ENCODE measurements at regions not wholly inside any gene's neighbourhood (a gene's known extent, or its start where the extent isn't known, plus 50 kb on each side); places are given as distances from the start of the nearest gene placed in this dataset.
A peak's percentile ranks its signal among the peaks of the same experiment; 100 is the strongest.

- no peak for DNase-seq (ENCODE audit: low spot score)
- ChIA-PET POLR2A (ENCODE audit: low non-redundant PET) (no interaction called here), CTCF (no interaction called here)
- TF ChIP-seq CTCF (conservative IDR thresholded peaks at IDR 0.05; ENCODE audit: low read depth): no peak
- no peak overlapping the region for H3K27ac ChIP-seq
Observed at GRCh38 chr2:18151237-18151636, 272.8 kb downstream of the KCNS3 start.

DNA sequence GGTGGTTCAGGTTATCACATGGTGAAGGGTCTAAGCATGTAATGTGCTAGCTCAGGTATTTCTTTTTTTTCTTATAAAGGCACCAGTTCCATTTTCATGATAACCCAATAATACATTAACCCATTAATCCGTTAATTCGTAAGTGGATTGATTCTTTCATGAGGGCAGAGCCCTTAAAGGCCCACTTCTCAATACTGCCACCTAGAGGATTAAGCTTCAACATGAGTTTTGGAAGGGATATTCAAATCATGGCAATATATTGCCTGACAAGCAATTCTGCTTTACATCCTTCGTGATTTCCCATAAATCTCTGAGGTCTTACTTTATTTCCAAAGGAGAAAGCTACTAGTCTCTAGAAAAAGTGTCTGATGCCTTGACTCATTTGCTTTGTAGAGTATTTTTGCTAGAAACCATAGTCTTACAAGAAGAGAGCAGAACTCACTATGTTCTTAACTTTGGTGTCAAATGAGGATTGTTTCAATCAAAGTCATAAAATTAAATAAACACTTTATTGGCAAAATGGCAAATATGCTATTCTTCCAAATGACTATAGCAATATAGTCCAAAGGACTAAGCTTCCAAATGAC is 271.3 kb downstream of the KCNS3 start:
- peak; percentile 44 for DNase-seq (ENCODE audit: low spot score)
- POLR2A ChIA-PET (ENCODE audit: low non-redundant PET): no interaction called here
- CTCF ChIA-PET: interaction anchor here (0.5 to 1.2 kb wide), 16 partner anchors 28 to 1586 kb away, joined by 3 to 5 read pairs (median 3); no protein-coding TSS in a partner anchor
- H3K27ac ChIP-seq: no peak overlapping the region
- peak; percentile 83 for TF ChIP-seq CTCF (conservative IDR thresholded peaks at IDR 0.05; ENCODE audit: low read depth)

DNA sequence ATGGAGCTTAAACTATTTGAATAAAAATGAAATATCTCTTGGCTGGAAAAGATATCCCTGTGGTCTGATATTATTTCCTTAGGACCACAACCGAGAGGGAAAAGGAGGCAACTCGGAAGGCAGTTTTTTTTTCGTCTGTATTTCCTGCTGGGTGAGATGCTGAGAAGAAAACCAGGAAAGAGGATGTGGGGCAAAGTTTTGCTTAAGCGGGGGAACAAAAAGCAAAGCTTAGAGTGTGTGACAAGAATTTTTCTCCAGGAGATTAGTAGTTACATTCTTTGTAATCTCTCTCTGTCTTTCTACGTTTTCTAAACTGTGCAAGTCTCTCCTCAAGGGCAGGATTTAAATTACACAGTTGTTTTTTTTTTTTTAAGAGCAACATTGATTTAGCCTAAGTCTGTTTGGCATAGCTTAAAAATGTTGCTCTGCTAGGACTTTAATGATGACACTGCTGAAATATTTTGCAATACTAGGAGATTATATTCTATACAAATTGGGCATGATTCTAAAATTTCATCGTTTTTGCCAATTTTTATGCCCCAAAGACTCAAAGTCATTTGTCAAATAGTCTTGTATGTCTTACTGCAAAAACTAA is 258.5 kb downstream of the KCNS3 start:
- POLR2A ChIA-PET (ENCODE audit: low non-redundant PET): no interaction called here
- CTCF ChIA-PET: no interaction called here
- DNase-seq (ENCODE audit: low spot score): no peak
- no peak for TF ChIP-seq CTCF (conservative IDR thresholded peaks at IDR 0.05; ENCODE audit: low read depth)
- no peak overlapping the region for H3K27ac ChIP-seq

DNA sequence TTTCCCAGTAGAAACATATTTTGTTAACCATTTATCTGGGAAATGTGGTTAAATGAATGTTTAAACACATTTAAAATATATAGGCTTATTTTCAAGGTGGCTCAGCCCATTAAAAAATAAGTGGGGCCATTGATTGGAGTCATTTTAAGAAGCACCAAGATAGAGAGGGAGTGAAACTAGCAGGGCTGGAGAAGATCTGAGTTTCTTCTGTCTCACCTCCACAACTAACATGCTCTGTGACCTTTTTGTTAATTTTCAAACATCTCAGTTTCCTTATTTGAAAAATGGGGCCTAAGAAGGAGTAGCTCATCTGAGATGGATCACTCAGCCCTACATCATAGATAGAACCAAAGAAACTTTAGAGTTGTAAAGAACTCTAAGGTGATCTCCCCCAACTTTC is 254.8 kb downstream of the KCNS3 start:
- no peak for TF ChIP-seq CTCF (conservative IDR thresholded peaks at IDR 0.05; ENCODE audit: low read depth)
- CTCF ChIA-PET: no interaction called here
- no peak for DNase-seq (ENCODE audit: low spot score)
- POLR2A ChIA-PET (ENCODE audit: low non-redundant PET): no interaction called here
- H3K27ac ChIP-seq: no peak overlapping the region

DNA sequence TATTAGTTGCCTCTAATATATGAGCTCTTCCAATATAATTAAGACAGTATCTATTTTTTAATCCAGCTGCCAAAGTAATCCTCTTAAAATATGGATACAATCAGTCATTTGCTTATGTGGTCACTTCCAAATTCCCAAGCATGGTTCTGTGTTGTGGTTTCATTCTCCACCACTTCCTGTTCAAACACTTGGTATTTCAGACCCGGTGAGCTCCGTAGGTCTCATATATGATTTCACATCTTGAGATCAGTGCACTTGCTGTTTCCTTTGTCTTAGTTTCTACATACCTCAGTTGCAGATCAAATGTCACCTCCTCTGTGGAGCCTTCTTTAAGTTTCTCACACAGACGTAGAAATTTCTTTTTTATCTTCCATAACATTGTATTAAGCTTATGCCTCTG is 254.2 kb downstream of the KCNS3 start:
- CTCF ChIA-PET: no interaction called here
- DNase-seq (ENCODE audit: low spot score): no peak
- POLR2A ChIA-PET (ENCODE audit: low non-redundant PET): no interaction called here
- no peak overlapping the region for H3K27ac ChIP-seq
- TF ChIP-seq CTCF (conservative IDR thresholded peaks at IDR 0.05; ENCODE audit: low read depth): no peak

DNA sequence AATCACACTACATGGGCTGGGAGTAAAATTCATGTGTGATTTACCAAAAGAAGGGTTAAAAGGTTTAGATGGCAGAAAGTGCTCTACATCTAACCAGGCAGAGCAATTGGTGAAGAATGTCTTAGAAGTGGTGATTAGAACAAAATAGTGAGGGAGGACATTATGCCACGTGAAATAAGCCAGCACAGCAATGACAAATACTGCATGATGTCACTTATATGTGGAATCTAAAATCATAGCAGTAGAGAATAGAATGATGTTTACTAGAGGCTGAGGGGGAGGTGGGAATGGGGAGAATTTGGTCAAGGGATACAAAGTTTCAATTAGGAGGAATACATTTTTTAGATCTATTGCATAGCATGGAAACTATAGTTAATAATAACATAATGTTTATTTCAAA is 253.3 kb downstream of the KCNS3 start:
- ChIA-PET CTCF (no interaction called here), POLR2A (ENCODE audit: low non-redundant PET) (no interaction called here)
- DNase-seq (ENCODE audit: low spot score): no peak
- no peak overlapping the region for H3K27ac ChIP-seq
- TF ChIP-seq CTCF (conservative IDR thresholded peaks at IDR 0.05; ENCODE audit: low read depth): no peak
